Kidney (tissue), 13 donors: ENCODE measurements at regions not wholly inside any gene's neighbourhood (a gene's known extent, or its start where the extent isn't known, plus 50 kb on each side); places are given as distances from the start of the nearest gene placed in this dataset.

Experiments
- DNase-seq, 5 donors: peaks; one replicate each; pipeline ENCODE4 v3.0.0-alpha.2; 2013 to 2020
- FAIRE-seq: peaks from 2 replicates; lab custom pipeline; 2012; peaks lifted over from hg19 to GRCh38; lab: Jason Lieb, UNC
- H3K27ac ChIP-seq, 2 donors: one replicate each; pipeline ENCODE4 v1.7.0; 2013; ENCODE audit warnings: low read depth in 2 of 2, low read length in 2 of 2, inconsistent platforms in 1 of 2
- H3K27me3 ChIP-seq: one replicate; pipeline ENCODE4 v1.7.1; 2013; ENCODE audit warnings: low read length, inconsistent platforms; ENCODE audit not compliant: control insufficient read depth, insufficient read depth
- H3K36me3 ChIP-seq, 3 donors: one replicate each; pipeline versions ENCODE4 v1.7.0 to v1.7.1; 2013; ENCODE audit warnings: low read length in 3 of 3, control low read depth in 1 of 3, inconsistent platforms in 1 of 3; ENCODE audit not compliant: insufficient read depth in 3 of 3, control insufficient read depth in 2 of 3
- H3K4me1 ChIP-seq, 3 donors: one replicate each; pipeline versions ENCODE4 v1.7.0 to v1.7.1; 2013; ENCODE audit warnings: low read length in 3 of 3, inconsistent platforms in 1 of 3, low read depth in 1 of 3; ENCODE audit not compliant: control insufficient read depth in 2 of 3, insufficient read depth in 2 of 3
- H3K4me3 ChIP-seq, 3 donors: one replicate each; pipeline versions ENCODE4 v1.7.0 to v1.8.1; 2013; ENCODE audit warnings: low read length in 3 of 3, control low read depth in 1 of 3, inconsistent platforms in 1 of 3
- H3K9ac ChIP-seq, 3 donors: one replicate each; pipeline versions ENCODE4 v1.7.0 to v1.7.1; 2013; ENCODE audit warnings: low read length in 3 of 3, control low read depth in 1 of 3, inconsistent platforms in 1 of 3
- H3K9me3 ChIP-seq, 3 donors: one replicate each; pipeline versions ENCODE4 v1.7.0 to v1.7.1; 2013; ENCODE audit warnings: low read length in 3 of 3, control low read depth in 1 of 3, inconsistent platforms in 1 of 3; ENCODE audit not compliant: control insufficient read depth in 2 of 3, insufficient read depth in 1 of 3
- CTCF ChIP-seq: IDR thresholded peaks from 3 replicates; pipeline ENCODE4 v1.5.1; 2012; ENCODE audit warnings: mild to moderate bottlenecking, moderate library complexity, borderline replicate concordance; ENCODE audit not compliant: insufficient read depth; ENCODE audit errors: extremely low read depth
- intact Hi-C: fragments of 100-400 bp; cut with DNase I; formaldehyde crosslinking; loops from one replicate; pipeline ENCODE4 v1.11.1; 2022
- donor health status: control.
- donor health status: control.
- donor health status: control.
- donor health status: control.
- donor health status: control.
- donor health status: DM: yes; HTN: yes; CAD: no.
- donor health status: Normal renal cell carcinoma (clear cell type).

- no peak overlapping the region for H3K4me3 ChIP-seq
- no peak overlapping the region for H3K9ac ChIP-seq
- DNase-seq (no peak), FAIRE-seq (no peak)
- no peak for TF ChIP-seq CTCF
- H3K4me1 ChIP-seq, result peaks cover 5 to 12% (median 5%) of the 10 kb centered on the region in 3 donors
- no peaks in the 10 kb centered on the region for H3K9me3 ChIP-seq
- H3K36me3 ChIP-seq, result no peaks in the 10 kb centered on the region
- no peak overlapping the region for H3K27ac ChIP-seq
- intact Hi-C loops, result no loop called here
- no peaks in the 10 kb centered on the region for H3K27me3 ChIP-seq
Measured at GRCh38 chr2:204257781-204258180, 287.5 kb upstream of the PARD3B start.

- Histone ChIP-seq H3K27me3 (no peaks in the 10 kb centered on the region), H3K9ac (no peak overlapping the region), H3K27ac (no peak overlapping the region), H3K4me1 (peaks cover 5 to 12% (median 5%) of the 10 kb centered on the region in 3 donors), H3K4me3 (no peak overlapping the region), H3K9me3 (no peaks in the 10 kb centered on the region), H3K36me3 (no peaks in the 10 kb centered on the region)
- DNase-seq (peak in 3 of 5 donors; percentile 23 to 68 (median 56)), FAIRE-seq (no peak)
- intact Hi-C loops, result no loop called here
- no peak for TF ChIP-seq CTCF
Measured at GRCh38 chr2:204258890-204259289, 286.4 kb upstream of the PARD3B start.

- Histone ChIP-seq H3K27ac (no peak overlapping the region), H3K36me3 (no peaks in the 10 kb centered on the region), H3K27me3 (no peaks in the 10 kb centered on the region), H3K4me1 (peaks cover 5 to 6% (median 5%) of the 10 kb centered on the region in 3 donors), H3K9me3 (no peaks in the 10 kb centered on the region), H3K4me3 (no peak overlapping the region), H3K9ac (no peak overlapping the region)
- FAIRE-seq (no peak), DNase-seq (peak in 4 of 5 donors; percentile 77 to 95 (median 84))
- intact Hi-C loops, result no loop called here
- peak; percentile 74 for TF ChIP-seq CTCF
Measured at GRCh38 chr2:204260162-204260877, 285.0 kb upstream of the PARD3B start.
